Subcutaneous abdominal adipose tissue (tissue), 5 donors: ENCODE measurements at regions not wholly inside any gene's neighbourhood (a gene's known extent, or its start where the extent isn't known, plus 50 kb on each side); places are given as distances from the start of the nearest gene placed in this dataset.

ENCODE experiments used
- H3K27ac ChIP-seq: one replicate; pipeline ENCODE4 v1.7.0; 2013; ENCODE audit warnings: low read depth, mild to moderate bottlenecking, inconsistent platforms, low read length, moderate library complexity
- H3K27me3 ChIP-seq, 5 donors: one replicate each; pipeline ENCODE4 v1.7.0; 2013; ENCODE audit warnings: low read length in 5 of 5, inconsistent platforms in 1 of 5; ENCODE audit not compliant: control insufficient read depth in 5 of 5, insufficient read depth in 4 of 5
- H3K36me3 ChIP-seq, 5 donors: one replicate each; pipeline ENCODE4 v1.7.0; 2013; ENCODE audit warnings: low read length in 5 of 5; ENCODE audit not compliant: control insufficient read depth in 5 of 5, insufficient read depth in 5 of 5
- H3K4me1 ChIP-seq, 5 donors: one replicate each; pipeline ENCODE4 v1.7.0; 2013; ENCODE audit warnings: low read length in 5 of 5, mild to moderate bottlenecking in 3 of 5, moderate library complexity in 1 of 5; ENCODE audit not compliant: control insufficient read depth in 5 of 5, insufficient read depth in 5 of 5
- H3K4me3 ChIP-seq, 5 donors: one replicate each; pipeline ENCODE4 v1.7.0; 2013; ENCODE audit warnings: low read length in 5 of 5, low read depth in 1 of 5
- H3K9ac ChIP-seq, 5 donors: one replicate each; pipeline ENCODE4 v1.7.0; 2013; ENCODE audit warnings: low read length in 5 of 5, mild to moderate bottlenecking in 4 of 5, moderate library complexity in 3 of 5
- H3K9me3 ChIP-seq, 5 donors: one replicate each; pipeline ENCODE4 v1.7.0; 2013; ENCODE audit warnings: low read length in 5 of 5; ENCODE audit not compliant: control insufficient read depth in 5 of 5
- donor health status: healthy.
- donor health status: healthy.
- donor health status: healthy.
- donor health status: healthy.
- donor health status: healthy.

DNA sequence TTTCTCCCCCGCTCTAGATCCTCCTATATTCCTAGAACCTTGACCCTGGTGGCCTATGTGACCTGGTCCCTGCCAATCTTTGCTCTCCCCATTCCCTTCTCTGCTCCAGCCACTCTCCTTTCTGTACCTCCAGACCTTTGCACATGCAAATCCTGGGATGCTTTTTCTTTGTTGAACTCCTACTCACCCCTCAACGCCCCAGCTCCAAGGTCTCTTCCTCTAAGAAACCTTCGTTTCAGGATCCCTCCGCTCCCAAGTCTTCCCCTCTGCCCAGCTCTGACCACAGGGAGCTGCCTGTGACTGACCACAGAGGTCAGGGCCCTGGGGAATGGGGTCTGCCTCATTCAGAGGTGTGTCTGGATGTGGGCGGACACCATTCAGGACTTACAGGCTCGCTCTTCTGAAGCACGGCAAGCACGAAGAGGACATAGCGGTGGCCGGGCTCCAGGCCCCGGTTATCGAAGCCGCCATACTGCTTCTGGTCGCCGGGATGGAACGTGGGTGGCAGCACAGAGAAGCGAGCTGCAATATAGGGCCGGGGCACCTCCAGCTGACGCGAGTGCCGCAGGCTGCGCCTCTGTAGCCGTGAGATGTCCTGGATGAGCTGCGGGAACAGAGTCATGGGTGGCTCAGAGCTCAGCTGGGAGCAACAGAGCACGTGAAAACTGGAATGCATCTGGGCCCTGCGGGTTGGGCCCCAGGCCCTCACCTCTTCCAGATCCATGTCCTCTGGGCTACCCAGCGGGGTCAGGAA, 120.9 kb downstream of the PTPRS start:
- Histone ChIP-seq H3K27me3 (no peaks in the 10 kb centered on the region), H3K9ac (no peak overlapping the region), H3K9me3 (no peaks in the 10 kb centered on the region), H3K27ac (no peak overlapping the region), H3K4me3 (no peak overlapping the region), H3K4me1 (peaks cover 0 to 5% (median 0%) of the 10 kb centered on the region in 5 donors), H3K36me3 (peaks cover 10 to 91% (median 83%) of the 10 kb centered on the region in 5 donors)

DNA sequence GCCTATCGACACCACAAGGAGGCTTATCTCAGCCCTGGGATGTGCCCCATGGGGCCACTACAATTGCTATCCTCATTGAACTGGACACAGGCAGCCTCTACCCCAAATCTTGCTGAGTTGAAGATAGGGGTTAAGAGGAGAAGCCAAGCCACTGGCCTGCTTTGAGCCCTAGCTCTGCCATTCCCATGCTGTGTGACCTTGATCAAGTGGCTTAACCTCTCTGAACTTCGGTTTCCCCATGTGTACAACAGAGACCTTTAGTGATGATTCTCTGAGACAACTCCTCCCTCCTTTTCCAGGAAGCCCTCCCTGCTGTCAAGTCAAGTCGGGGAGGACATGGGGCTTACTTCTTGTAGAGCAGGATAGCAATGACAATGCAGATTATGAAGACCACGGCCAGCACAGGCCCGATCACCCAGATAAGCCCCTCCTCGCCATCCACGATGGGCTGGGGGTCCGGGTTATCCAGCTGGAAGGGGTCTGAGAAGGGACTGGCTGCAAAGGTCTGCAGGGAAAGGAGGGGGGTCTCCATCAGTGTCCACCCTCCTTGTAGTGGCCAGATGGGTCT, 121.6 kb downstream of the PTPRS start:
- Histone ChIP-seq H3K9ac (no peak overlapping the region), H3K9me3 (no peaks in the 10 kb centered on the region), H3K36me3 (peaks cover 10 to 91% (median 87%) of the 10 kb centered on the region in 5 donors), H3K4me3 (no peak overlapping the region), H3K4me1 (no peaks in the 10 kb centered on the region), H3K27me3 (no peaks in the 10 kb centered on the region), H3K27ac (no peak overlapping the region)

DNA sequence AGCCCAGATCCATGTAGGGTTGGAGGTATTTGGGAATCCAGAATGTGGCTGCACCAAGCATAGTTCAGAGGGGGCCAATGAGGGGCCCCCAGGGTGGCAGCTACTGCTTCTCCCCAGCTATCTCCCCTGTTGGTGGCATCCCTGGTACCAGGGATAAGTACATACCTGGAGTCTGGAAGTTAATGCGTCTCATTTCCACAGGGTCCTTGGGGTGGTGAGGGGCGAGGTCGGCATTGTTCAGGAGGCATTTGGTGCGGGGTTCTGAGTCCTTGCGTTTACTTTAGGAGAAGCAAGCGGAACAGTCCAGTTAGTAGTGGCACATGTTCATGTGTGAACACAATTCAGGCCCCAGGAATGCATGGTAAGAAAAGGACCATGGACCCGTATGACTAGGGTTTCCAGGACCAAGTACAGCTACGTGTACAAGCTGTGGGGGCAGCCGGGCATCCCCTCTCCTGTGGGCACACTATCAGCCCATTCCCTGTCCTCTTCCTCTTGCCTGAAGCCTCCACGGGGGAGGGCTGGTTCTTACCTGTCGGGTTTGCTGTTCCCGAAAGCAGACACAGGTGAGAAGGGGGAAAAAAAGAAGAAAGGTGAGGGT, 122.3 kb downstream of the PTPRS start:
- Histone ChIP-seq H3K4me3 (no peak overlapping the region), H3K9ac (no peak overlapping the region), H3K4me1 (no peaks in the 10 kb centered on the region), H3K36me3 (peaks cover 10 to 98% (median 94%) of the 10 kb centered on the region in 5 donors), H3K27ac (no peak overlapping the region), H3K27me3 (no peaks in the 10 kb centered on the region), H3K9me3 (no peaks in the 10 kb centered on the region)

DNA sequence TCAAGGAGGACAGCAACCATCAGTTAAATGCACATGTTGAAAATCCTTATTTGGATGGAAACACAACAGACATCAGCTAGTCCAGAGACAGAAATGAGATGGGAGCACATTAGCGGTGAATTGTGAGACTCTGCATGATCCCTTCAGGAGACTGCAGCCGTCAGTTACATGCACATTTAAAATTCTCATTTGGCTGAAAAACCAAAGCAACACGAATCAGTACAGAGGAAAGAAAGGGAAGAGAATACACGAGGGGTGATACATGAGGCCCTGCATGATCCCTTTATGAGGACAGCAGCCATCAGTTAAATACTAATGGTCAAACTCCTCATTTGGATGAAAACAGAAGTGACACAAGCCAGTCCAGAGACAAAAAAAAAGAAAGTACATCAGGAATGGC, 123.4 kb downstream of the PTPRS start:
- Histone ChIP-seq H3K9me3 (no peaks in the 10 kb centered on the region), H3K36me3 (peaks cover 10 to 99% (median 96%) of the 10 kb centered on the region in 5 donors), H3K27ac (no peak overlapping the region), H3K9ac (no peak overlapping the region), H3K4me3 (no peak overlapping the region), H3K27me3 (no peaks in the 10 kb centered on the region), H3K4me1 (peaks cover 0 to 6% (median 0%) of the 10 kb centered on the region in 5 donors)

DNA sequence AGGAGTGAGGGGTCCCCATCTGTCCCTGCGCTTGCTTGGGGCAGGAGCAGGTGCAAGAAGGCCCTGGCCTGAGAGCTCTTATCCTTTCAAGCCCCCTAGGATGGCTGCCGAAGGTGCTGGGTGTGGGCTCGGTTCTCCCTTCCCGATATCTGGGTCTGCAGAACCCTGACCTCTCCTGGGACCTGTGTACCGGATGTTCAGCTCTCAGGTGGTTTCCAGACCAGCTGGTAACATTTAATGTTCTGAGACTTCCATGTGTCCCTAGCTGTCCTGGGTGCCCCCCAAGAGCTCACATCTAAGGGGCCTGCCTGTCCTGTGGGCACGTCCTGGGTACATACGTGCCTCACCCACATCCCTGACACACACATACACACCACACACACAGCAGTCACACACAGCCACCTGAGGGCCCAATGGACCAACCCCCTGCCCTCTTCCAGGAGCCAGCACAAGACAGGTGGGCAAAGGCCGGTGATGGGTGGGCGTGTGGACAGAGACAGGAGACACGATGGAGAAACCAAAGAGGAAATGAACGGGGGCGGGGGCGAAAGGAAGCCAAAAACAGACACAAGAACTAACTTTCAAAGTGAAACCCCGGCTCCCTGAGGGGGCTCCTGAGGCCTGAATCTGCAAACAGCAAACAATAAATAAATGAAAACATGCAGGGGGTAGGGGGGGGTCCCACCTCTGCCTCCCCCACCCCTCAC, 124.3 kb downstream of the PTPRS start:
- Histone ChIP-seq H3K4me1 (peaks cover 0 to 6% (median 0%) of the 10 kb centered on the region in 5 donors), H3K36me3 (peaks cover 11 to 99% (median 96%) of the 10 kb centered on the region in 5 donors), H3K27ac (no peak overlapping the region), H3K9ac (no peak overlapping the region), H3K9me3 (peaks cover 0 to 2% (median 0%) of the 10 kb centered on the region in 5 donors), H3K4me3 (no peak overlapping the region), H3K27me3 (no peaks in the 10 kb centered on the region)

DNA sequence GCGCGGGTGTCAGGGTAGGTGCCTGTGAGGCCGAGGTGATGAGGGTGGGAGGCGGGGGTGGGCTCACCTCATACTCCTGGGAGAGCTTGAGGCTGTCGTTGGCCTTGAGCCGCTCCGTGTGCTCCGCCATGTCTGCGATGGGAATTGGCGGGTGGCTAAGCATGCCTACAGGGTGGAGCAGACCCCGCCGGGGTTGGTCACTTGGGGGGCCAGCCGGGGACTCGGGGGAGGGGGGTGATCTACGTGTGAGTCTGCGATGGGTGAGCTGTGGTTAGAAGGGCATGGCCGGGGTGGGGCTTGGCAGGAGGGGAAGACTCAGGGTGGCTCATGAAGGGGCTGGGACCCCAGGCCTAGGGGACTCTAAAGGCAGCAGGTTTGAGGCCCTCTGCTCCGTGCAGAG, 125.2 kb downstream of the PTPRS start:
- peaks cover 13 to 99% (median 96%) of the 10 kb centered on the region in 5 donors for H3K36me3 ChIP-seq

DNA sequence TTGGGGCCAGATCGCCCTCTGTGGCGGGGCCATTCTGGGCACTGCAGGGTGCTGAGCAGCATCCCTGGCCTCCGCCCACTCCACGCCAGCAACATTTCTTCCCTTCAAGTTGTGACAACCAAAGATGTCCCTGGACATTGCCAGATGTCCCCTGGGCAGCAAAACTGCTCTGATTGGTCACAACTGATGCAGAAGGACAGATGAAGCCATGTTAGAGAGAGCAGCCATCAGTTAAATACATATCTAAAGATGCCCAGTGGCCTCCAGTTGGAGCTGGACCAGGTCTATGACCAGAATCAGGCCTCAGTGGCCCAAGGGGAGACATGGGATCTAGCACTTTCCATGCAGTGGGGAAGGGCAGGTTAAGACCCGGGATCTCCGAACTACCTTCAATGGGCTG, 125.7 kb downstream of the PTPRS start:
- H3K9ac ChIP-seq, result no peak overlapping the region
- H3K4me3 ChIP-seq, result no peak overlapping the region
- H3K27ac ChIP-seq, result no peak overlapping the region
- peaks cover 0 to 5% (median 0%) of the 10 kb centered on the region in 5 donors for H3K9me3 ChIP-seq
- peaks cover 13 to 99% (median 96%) of the 10 kb centered on the region in 5 donors for H3K36me3 ChIP-seq
- peaks cover 0 to 6% (median 0%) of the 10 kb centered on the region in 5 donors for H3K4me1 ChIP-seq
- no peaks in the 10 kb centered on the region for H3K27me3 ChIP-seq

More for the DNA sequence above, 125.2 kb downstream of the PTPRS start:
- Histone ChIP-seq H3K27me3 (no peaks in the 10 kb centered on the region), H3K9ac (no peak overlapping the region), H3K4me1 (peaks cover 0 to 6% (median 0%) of the 10 kb centered on the region in 5 donors), H3K4me3 (no peak overlapping the region), H3K27ac (no peak overlapping the region), H3K9me3 (peaks cover 0 to 5% (median 0%) of the 10 kb centered on the region in 5 donors)

DNA sequence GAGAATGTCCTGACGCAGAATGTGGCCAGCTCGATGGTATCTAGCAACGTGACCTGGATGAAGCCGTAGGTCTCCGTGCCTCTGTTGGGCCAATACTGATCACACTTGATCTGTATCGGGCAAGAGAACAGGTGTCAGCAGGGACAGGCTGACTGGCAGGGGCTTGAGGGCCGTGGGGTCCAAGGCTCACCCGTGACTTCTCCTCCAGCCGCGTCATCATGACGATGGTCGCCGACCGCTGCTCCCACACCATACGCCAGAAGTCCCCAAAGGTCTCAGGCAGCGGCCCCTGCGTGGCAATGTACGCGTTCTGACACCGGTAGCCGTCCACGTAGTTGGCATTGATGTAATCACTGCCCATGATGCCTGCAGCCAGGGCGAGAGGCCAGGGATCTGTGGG, 126.2 kb downstream of the PTPRS start:
- H3K4me1 ChIP-seq, result peaks cover 0 to 6% (median 0%) of the 10 kb centered on the region in 5 donors
- peaks cover 13 to 99% (median 96%) of the 10 kb centered on the region in 5 donors for H3K36me3 ChIP-seq
- no peak overlapping the region for H3K4me3 ChIP-seq
- H3K9me3 ChIP-seq, result peaks cover 0 to 5% (median 0%) of the 10 kb centered on the region in 5 donors
- no peaks in the 10 kb centered on the region for H3K27me3 ChIP-seq
- H3K9ac ChIP-seq, result no peak overlapping the region
- no peak overlapping the region for H3K27ac ChIP-seq

DNA sequence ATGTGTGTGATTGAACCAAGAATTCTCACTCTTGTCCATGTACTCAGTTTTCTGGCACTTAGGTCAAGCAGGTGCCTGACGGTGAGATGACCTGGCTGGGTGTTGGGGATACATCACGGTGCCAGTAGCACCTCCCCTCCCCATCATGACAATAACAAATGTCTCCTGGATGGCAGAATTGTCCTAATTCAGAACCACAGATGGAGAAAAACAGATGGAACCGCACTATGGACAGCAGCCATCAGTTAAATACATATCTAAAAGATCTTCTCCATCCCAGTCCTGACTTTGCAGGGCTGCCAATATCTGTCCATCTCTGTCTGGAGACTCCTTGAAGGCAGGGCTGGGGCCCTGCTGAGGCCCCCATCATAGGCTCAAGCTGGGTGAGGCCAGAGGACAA, 126.9 kb downstream of the PTPRS start:
- Histone ChIP-seq H3K4me3 (no peak overlapping the region), H3K9me3 (peaks cover 0 to 5% (median 0%) of the 10 kb centered on the region in 5 donors), H3K9ac (no peak overlapping the region), H3K27me3 (no peaks in the 10 kb centered on the region), H3K4me1 (peaks cover 0 to 6% (median 0%) of the 10 kb centered on the region in 5 donors), H3K36me3 (peaks cover 13 to 99% (median 96%) of the 10 kb centered on the region in 5 donors), H3K27ac (no peak overlapping the region)
